ENCODE measurements at regions not wholly inside any gene's neighbourhood (a gene's known extent, or its start where the extent isn't known, plus 50 kb on each side); places are given as distances from the start of the nearest gene placed in this dataset.

DNA sequence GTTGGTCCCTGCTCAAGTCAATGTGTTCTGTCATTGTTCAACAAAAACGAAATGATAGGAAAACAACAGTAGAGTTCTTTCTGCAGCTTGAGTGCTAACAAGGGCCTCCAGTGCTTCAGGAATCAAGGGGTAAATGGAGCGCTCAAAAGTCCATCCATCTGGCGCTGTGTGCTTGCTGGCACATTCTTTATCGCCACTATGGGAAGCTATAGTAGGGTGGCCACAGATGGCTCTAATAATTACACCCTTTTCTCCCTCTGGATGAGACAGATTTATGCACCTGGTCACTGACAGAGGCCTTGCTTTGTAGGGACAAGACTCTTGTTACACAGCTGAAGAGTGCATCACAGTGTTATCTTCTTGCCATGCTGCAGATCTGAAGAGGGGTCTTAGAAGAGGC lies 136.0 kb downstream of the GDAP2 start:
- no peak overlapping the region for H3K4me3 Mint-ChIP-seq

DNA sequence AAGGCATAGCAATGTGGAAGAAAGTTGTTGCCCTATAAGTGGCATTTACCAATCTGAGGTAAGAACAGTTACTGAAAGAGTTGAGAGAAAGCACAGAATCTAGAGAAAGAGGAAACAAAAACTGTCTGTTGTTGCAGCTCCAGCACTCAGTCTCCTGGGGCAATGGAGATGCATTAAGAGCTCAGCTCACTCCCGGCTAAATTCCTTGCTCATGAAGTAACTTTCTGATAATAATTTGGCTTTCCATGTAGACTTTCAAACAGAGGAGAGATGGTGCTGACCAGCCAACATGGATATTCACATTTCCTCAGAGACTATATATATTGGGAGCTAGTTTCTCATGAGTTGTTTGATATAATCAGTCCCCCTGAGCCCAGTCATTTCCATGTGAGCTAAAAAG lies 135.3 kb downstream of the GDAP2 start:
- Mint-ChIP-seq H3K36me3 (no peaks in the 10 kb centered on the region), H3K27ac (no peak overlapping the region), H3K27me3 (ENCODE audit: low read depth) (no peaks in the 10 kb centered on the region; the same call in 1 of the 2 replicates), H3K4me1 (no peaks in the 10 kb centered on the region), H3K9me3 (peaks cover 6% of the 10 kb centered on the region), H3K4me3 (no peak overlapping the region)
- no peak for DNase-seq (ENCODE audit: low spot score)
- ChIA-PET CTCF (interaction anchor here (1.2 kb wide), 1 partner anchor 260 kb away, joined by 3 read pairs; no protein-coding TSS in a partner anchor), POLR2A (no interaction called here)
- ATAC-seq = no peak
- no peak for TF ChIP-seq ZNF532 (CRISPR knock-in tag; IDR thresholded peaks at IDR 0.05; ENCODE audit: borderline replicate concordance)
- TF ChIP-seq, protein P1, sequence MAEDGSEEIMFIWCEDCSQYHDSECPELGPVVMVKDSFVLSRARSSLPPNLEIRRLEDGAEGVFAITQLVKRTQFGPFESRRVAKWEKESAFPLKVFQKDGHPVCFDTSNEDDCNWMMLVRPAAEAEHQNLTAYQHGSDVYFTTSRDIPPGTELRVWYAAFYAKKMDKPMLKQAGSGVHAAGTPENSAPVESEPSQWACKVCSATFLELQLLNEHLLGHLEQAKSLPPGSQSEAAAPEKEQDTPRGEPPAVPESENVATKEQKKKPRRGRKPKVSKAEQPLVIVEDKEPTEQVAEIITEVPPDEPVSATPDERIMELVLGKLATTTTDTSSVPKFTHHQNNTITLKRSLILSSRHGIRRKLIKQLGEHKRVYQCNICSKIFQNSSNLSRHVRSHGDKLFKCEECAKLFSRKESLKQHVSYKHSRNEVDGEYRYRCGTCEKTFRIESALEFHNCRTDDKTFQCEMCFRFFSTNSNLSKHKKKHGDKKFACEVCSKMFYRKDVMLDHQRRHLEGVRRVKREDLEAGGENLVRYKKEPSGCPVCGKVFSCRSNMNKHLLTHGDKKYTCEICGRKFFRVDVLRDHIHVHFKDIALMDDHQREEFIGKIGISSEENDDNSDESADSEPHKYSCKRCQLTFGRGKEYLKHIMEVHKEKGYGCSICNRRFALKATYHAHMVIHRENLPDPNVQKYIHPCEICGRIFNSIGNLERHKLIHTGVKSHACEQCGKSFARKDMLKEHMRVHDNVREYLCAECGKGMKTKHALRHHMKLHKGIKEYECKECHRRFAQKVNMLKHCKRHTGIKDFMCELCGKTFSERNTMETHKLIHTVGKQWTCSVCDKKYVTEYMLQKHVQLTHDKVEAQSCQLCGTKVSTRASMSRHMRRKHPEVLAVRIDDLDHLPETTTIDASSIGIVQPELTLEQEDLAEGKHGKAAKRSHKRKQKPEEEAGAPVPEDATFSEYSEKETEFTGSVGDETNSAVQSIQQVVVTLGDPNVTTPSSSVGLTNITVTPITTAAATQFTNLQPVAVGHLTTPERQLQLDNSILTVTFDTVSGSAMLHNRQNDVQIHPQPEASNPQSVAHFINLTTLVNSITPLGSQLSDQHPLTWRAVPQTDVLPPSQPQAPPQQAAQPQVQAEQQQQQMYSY (CRISPR knock-in tag; IDR thresholded peaks at IDR 0.05) = no peak
- TF ChIP-seq ZNF317 (CRISPR knock-in tag; IDR thresholded peaks at IDR 0.05; ENCODE audit: borderline replicate concordance, low read depth) = no peak
- TF ChIP-seq SMAD4 (CRISPR knock-in tag; IDR thresholded peaks at IDR 0.05) = no peak
- TF ChIP-seq RORB (CRISPR knock-in tag; IDR thresholded peaks at IDR 0.05) = no peak
- TF ChIP-seq, protein P2, sequence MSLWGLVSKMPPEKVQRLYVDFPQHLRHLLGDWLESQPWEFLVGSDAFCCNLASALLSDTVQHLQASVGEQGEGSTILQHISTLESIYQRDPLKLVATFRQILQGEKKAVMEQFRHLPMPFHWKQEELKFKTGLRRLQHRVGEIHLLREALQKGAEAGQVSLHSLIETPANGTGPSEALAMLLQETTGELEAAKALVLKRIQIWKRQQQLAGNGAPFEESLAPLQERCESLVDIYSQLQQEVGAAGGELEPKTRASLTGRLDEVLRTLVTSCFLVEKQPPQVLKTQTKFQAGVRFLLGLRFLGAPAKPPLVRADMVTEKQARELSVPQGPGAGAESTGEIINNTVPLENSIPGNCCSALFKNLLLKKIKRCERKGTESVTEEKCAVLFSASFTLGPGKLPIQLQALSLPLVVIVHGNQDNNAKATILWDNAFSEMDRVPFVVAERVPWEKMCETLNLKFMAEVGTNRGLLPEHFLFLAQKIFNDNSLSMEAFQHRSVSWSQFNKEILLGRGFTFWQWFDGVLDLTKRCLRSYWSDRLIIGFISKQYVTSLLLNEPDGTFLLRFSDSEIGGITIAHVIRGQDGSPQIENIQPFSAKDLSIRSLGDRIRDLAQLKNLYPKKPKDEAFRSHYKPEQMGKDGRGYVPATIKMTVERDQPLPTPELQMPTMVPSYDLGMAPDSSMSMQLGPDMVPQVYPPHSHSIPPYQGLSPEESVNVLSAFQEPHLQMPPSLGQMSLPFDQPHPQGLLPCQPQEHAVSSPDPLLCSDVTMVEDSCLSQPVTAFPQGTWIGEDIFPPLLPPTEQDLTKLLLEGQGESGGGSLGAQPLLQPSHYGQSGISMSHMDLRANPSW (CRISPR knock-in tag; conservative IDR thresholded peaks at IDR 0.05; ENCODE audit: low read depth) = no peak
- TF ChIP-seq, protein P3, sequence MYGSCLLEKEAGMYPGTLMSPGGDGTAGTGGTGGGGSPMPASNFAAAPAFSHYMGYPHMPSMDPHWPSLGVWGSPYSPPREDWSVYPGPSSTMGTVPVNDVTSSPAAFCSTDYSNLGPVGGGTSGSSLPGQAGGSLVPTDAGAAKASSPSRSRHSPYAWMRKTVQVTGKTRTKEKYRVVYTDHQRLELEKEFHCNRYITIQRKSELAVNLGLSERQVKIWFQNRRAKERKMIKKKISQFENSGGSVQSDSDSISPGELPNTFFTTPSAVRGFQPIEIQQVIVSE (CRISPR knock-in tag; IDR thresholded peaks at IDR 0.05; ENCODE audit: borderline replicate concordance) = no peak
- no peak for TF ChIP-seq TEAD1 (CRISPR knock-in tag; IDR thresholded peaks at IDR 0.05)
- TF ChIP-seq MLX (CRISPR knock-in tag; IDR thresholded peaks at IDR 0.05) = no peak
- TF ChIP-seq FOXK1 (CRISPR knock-in tag; IDR thresholded peaks at IDR 0.05) = no peak
- TF ChIP-seq KAT7 (CRISPR knock-in tag; IDR thresholded peaks at IDR 0.05; ENCODE audit: borderline replicate concordance) = no peak
- TF ChIP-seq, protein P4, sequence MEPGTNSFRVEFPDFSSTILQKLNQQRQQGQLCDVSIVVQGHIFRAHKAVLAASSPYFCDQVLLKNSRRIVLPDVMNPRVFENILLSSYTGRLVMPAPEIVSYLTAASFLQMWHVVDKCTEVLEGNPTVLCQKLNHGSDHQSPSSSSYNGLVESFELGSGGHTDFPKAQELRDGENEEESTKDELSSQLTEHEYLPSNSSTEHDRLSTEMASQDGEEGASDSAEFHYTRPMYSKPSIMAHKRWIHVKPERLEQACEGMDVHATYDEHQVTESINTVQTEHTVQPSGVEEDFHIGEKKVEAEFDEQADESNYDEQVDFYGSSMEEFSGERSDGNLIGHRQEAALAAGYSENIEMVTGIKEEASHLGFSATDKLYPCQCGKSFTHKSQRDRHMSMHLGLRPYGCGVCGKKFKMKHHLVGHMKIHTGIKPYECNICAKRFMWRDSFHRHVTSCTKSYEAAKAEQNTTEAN (CRISPR knock-in tag; IDR thresholded peaks at IDR 0.05) = no peak
- TF ChIP-seq HMGA2 (CRISPR knock-in tag; IDR thresholded peaks at IDR 0.05) = no peak

More for the DNA sequence above, 136.0 kb downstream of the GDAP2 start:
- H3K27me3 Mint-ChIP-seq (ENCODE audit: low read depth) = no peaks in the 10 kb centered on the region; the same call in 1 of the 2 replicates
- no peak overlapping the region for H3K27ac Mint-ChIP-seq
- POLR2A ChIA-PET = no interaction called here
- H3K36me3 Mint-ChIP-seq = no peaks in the 10 kb centered on the region
- CTCF ChIA-PET = no interaction called here
- H3K9me3 Mint-ChIP-seq = peaks cover 6% of the 10 kb centered on the region
- H3K4me1 Mint-ChIP-seq = no peaks in the 10 kb centered on the region
- no peak for ATAC-seq
- TF ChIP-seq CREM (CRISPR knock-in tag; IDR thresholded peaks at IDR 0.05) (no peak), NFATC4 (CRISPR knock-in tag; IDR thresholded peaks at IDR 0.05) (no peak), ZNF671 (CRISPR knock-in tag; IDR thresholded peaks at IDR 0.05) (no peak), ZBTB21 (CRISPR knock-in tag; IDR thresholded peaks at IDR 0.05; ENCODE audit: borderline replicate concordance) (no peak), JUN (CRISPR knock-in tag; IDR thresholded peaks at IDR 0.05) (no peak), TEAD4 (CRISPR knock-in tag; IDR thresholded peaks at IDR 0.05) (no peak), TP53 (CRISPR knock-in tag; IDR thresholded peaks at IDR 0.05) (no peak), ZNF138 (CRISPR knock-in tag; conservative IDR thresholded peaks at IDR 0.05) (no peak), NR3C1 (CRISPR knock-in tag; conservative IDR thresholded peaks at IDR 0.05; ENCODE audit: low read depth) (no peak), MXD4 (CRISPR knock-in tag; IDR thresholded peaks at IDR 0.05; ENCODE audit: borderline replicate concordance) (no peak)
- TF ChIP-seq, protein P5, sequence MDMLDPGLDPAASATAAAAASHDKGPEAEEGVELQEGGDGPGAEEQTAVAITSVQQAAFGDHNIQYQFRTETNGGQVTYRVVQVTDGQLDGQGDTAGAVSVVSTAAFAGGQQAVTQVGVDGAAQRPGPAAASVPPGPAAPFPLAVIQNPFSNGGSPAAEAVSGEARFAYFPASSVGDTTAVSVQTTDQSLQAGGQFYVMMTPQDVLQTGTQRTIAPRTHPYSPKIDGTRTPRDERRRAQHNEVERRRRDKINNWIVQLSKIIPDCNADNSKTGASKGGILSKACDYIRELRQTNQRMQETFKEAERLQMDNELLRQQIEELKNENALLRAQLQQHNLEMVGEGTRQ (CRISPR knock-in tag; IDR thresholded peaks at IDR 0.05) = no peak
- TF ChIP-seq, protein P6, sequence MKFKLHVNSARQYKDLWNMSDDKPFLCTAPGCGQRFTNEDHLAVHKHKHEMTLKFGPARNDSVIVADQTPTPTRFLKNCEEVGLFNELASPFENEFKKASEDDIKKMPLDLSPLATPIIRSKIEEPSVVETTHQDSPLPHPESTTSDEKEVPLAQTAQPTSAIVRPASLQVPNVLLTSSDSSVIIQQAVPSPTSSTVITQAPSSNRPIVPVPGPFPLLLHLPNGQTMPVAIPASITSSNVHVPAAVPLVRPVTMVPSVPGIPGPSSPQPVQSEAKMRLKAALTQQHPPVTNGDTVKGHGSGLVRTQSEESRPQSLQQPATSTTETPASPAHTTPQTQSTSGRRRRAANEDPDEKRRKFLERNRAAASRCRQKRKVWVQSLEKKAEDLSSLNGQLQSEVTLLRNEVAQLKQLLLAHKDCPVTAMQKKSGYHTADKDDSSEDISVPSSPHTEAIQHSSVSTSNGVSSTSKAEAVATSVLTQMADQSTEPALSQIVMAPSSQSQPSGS (CRISPR knock-in tag; IDR thresholded peaks at IDR 0.05; ENCODE audit: borderline replicate concordance, low read depth) = no peak
- no peak for DNase-seq (ENCODE audit: low spot score)

All from WTC11 (cell line).